Dermis blood vessel endothelial cell (primary cell): ENCODE measurements at regions not wholly inside any gene's neighbourhood (a gene's known extent, or its start where the extent isn't known, plus 50 kb on each side); places are given as distances from the start of the nearest gene placed in this dataset.
"Not testable (repeated sequence)": the region's sequence is repeated elsewhere in the genome, so short reads cannot be mapped to it uniquely, and the experiment has no call there.

ENCODE experiments used
- DNase-seq: peaks from one replicate; pipeline ENCODE4 v3.0.0; 2010

- no peak for DNase-seq
These were observed 232.9 kb upstream of the RUNX1 start for GRCh38 chr21:35281956-35282355.

- no peak for DNase-seq
These were observed 231.1 kb upstream of the RUNX1 start for GRCh38 chr21:35280231-35280630.

- DNase-seq = no peak
These were observed 226.7 kb upstream of the RUNX1 start for GRCh38 chr21:35275776-35276175.

- DNase-seq = no peak
These were observed 225.8 kb upstream of the RUNX1 start for GRCh38 chr21:35274923-35275322.

- DNase-seq = no peak
These were observed 225.0 kb upstream of the RUNX1 start for GRCh38 chr21:35274090-35274489.

GRCh38 chr21:35273333-35273732, 224.2 kb upstream of the RUNX1 start:
- DNase-seq = no peak

- not testable (repeated sequence) for DNase-seq
These were observed 222.4 kb upstream of the RUNX1 start for GRCh38 chr21:35271344-35272118.

- DNase-seq = no peak
These were observed 219.7 kb upstream of the RUNX1 start for GRCh38 chr21:35268817-35269216.

- no peak for DNase-seq
These were observed 219.2 kb upstream of the RUNX1 start for GRCh38 chr21:35268261-35268660.

- no peak for DNase-seq
These were observed 217.4 kb upstream of the RUNX1 start for GRCh38 chr21:35266546-35266945.

GRCh38 chr21:35265170-35265877, 216.2 kb upstream of the RUNX1 start:
- DNase-seq = peak; percentile 7

- DNase-seq = no peak
These were observed 210.4 kb upstream of the RUNX1 start for GRCh38 chr21:35259457-35259856.

- DNase-seq = no peak
These were observed 209.4 kb upstream of the RUNX1 start for GRCh38 chr21:35258521-35258920.

GRCh38 chr21:35257413-35257812, 208.3 kb upstream of the RUNX1 start:
- peak; percentile 86 for DNase-seq

- peak; percentile 93 for DNase-seq
These were observed 207.4 kb upstream of the RUNX1 start for GRCh38 chr21:35256468-35256988.

- no peak for DNase-seq
These were observed 205.7 kb upstream of the RUNX1 start for GRCh38 chr21:35254765-35255138.

GRCh38 chr21:35254006-35254764, 205.1 kb upstream of the RUNX1 start:
- no peak for DNase-seq

- no peak for DNase-seq
These were observed 203.7 kb upstream of the RUNX1 start for GRCh38 chr21:35252831-35253230.

GRCh38 chr21:35249636-35250035, 200.5 kb upstream of the RUNX1 start:
- no peak for DNase-seq

- no peak for DNase-seq
These were observed 196.8 kb upstream of the RUNX1 start for GRCh38 chr21:35245879-35246278.

- no peak for DNase-seq
These were observed 195.4 kb upstream of the RUNX1 start for GRCh38 chr21:35244514-35244913.

GRCh38 chr21:35243171-35243570, 194.1 kb upstream of the RUNX1 start:
- DNase-seq = no peak

- no peak for DNase-seq
These were observed 190.7 kb upstream of the RUNX1 start for GRCh38 chr21:35239811-35240219.
